Neural progenitor cell (in vitro differentiated cells): ENCODE measurements at regions not wholly inside any gene's neighbourhood (a gene's known extent, or its start where the extent isn't known, plus 50 kb on each side); places are given as distances from the start of the nearest gene placed in this dataset.

Experiments
- EZH2 ChIP-seq: fragments of 200-600 bp; sonication (generic); IDR thresholded peaks from 2 replicates; pipeline ENCODE4 v1.6.1; 2017; ENCODE audit warnings: antibody characterized with exemption, mild to moderate bottlenecking, moderate library complexity
- EZH2phosphoT487 ChIP-seq: fragments of 200-600 bp; sonication (generic); IDR thresholded peaks from 2 replicates; pipeline ENCODE4 v1.6.1; 2017; ENCODE audit warnings: antibody characterized with exemption
- TF ChIP-seq, protein P1 (sequence below): fragments of 200-600 bp; sonication (generic); IDR thresholded peaks from 2 replicates; pipeline ENCODE4 v1.5.1; 2017; ENCODE audit warnings: antibody characterized with exemption, mild to moderate bottlenecking

DNA sequence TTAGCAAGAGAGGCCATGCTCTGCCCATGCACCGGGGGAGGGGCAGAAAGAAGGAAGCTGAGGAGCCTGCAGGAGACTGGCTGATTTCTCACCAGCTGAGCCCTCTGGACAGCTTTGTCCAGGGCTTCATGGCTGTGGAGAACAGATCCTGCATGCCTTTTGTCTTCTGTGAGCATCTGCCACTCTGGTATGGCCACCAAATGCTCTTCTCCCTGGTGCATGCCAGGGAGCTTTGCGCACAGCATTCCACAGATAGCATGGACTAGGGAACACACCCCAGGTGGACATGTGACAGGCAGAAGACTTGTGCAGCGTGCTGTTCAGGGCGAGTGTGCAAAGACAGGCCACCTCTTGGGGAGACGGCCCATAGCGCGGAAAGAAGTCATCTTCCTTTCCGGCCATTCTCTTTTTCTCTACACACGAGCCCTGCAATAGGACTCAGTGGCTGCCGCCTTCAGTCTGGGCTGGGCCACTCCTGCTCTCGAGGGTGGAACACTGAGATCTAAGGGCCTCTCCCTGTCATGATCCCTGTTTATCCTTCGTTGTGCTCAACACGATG is 56.7 kb downstream of the GADD45G start:
- TF ChIP-seq, protein P1, sequence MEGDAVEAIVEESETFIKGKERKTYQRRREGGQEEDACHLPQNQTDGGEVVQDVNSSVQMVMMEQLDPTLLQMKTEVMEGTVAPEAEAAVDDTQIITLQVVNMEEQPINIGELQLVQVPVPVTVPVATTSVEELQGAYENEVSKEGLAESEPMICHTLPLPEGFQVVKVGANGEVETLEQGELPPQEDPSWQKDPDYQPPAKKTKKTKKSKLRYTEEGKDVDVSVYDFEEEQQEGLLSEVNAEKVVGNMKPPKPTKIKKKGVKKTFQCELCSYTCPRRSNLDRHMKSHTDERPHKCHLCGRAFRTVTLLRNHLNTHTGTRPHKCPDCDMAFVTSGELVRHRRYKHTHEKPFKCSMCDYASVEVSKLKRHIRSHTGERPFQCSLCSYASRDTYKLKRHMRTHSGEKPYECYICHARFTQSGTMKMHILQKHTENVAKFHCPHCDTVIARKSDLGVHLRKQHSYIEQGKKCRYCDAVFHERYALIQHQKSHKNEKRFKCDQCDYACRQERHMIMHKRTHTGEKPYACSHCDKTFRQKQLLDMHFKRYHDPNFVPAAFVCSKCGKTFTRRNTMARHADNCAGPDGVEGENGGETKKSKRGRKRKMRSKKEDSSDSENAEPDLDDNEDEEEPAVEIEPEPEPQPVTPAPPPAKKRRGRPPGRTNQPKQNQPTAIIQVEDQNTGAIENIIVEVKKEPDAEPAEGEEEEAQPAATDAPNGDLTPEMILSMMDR = no peak
- TF ChIP-seq EZH2phosphoT487 = no peak
- no peak for TF ChIP-seq EZH2
